GM18951 (cell line): ENCODE measurements at regions not wholly inside any gene's neighbourhood (a gene's known extent, or its start where the extent isn't known, plus 50 kb on each side); places are given as distances from the start of the nearest gene placed in this dataset.

ENCODE experiments used
- POLR2A ChIP-seq: IDR thresholded peaks from 4 replicates; pipeline ENCODE4 v1.6.1; 2011; ENCODE audit warnings: mild to moderate bottlenecking; ENCODE audit not compliant: insufficient read length, insufficient read depth; ENCODE audit errors: extremely low read depth
- in situ Hi-C: fragments of 300-500 bp; cut with MboI; formaldehyde crosslinking; loops from one replicate; pipeline ENCODE4 v1.12.0; 2022; ENCODE audit warnings: low sequenced_read_pairs, mixed read lengths, inconsistent platforms; ENCODE audit not compliant: unreplicated experiment

GRCh38 chr12:98062464-98063245 is 452.7 kb upstream of the TMPO start:
- in situ Hi-C loops: no loop called here
- TF ChIP-seq POLR2A: no peak

DNA sequence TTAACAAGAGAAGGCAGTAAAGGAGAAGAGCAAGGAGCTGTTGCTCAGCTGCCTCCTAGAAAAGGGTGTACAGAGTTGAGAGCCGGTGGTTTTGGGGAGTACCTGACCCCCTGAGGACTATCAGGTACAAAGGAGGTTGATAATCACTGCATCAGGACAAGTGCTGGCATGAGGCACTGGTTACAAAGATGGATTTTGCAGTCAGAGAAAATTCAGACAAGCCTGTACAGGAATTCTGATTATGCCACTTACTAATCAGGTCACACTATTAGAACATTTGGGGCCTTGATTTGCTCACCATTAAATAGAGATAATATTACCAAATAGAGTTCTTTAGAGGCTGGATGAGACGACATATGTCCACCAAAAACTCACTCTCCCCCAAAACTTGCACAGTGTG is 450.9 kb upstream of the TMPO start:
- in situ Hi-C loops: no loop called here
- TF ChIP-seq POLR2A: no peak

DNA sequence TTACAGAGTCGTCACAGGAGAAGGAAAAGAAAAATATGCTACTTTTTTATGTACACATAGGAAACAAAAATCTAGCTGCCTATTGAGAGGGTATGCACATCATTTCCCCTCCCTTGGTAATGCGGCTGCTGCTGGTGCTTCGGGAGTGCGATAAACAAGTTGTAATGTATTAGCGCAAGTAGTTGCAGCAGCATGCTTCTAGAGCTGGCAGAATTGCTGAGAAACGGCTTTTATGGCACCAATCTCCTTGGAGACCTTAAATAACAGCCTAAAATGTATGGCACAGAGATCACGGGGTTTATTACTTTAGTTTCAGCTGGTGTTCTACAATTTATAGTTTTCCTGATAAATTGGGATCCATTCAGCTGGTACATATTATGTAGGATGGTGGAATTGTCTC is 447.6 kb upstream of the TMPO start:
- no peak for TF ChIP-seq POLR2A
- in situ Hi-C loops: no loop called here

- no peak for TF ChIP-seq POLR2A
- in situ Hi-C loops: no loop called here
Observed at GRCh38 chr12:98073610-98074009, 441.8 kb upstream of the TMPO start.

DNA sequence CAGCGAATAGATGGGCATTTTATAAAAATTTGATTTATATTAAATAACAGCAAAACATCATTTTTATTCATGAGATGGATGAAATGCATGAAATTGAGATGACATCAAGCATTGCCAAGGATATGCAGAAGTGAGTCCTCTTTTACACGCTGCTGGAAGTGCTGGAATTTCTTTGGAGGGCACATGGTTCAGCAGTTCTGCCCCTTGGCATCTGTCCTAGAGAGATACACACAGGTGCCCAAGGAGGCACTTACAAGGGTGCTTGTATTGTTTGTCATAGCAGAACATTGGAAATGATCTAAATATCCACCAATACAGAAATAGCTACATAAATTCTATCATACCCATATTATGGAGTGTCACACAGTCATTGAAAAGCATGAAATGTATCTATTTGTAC is 441.1 kb upstream of the TMPO start:
- no peak for TF ChIP-seq POLR2A
- in situ Hi-C loops: no loop called here

GRCh38 chr12:98084391-98084790 is 431.0 kb upstream of the TMPO start:
- no peak for TF ChIP-seq POLR2A
- in situ Hi-C loops: no loop called here

GRCh38 chr12:98085046-98085755 is 430.2 kb upstream of the TMPO start:
- in situ Hi-C loops: no loop called here
- no peak for TF ChIP-seq POLR2A

DNA sequence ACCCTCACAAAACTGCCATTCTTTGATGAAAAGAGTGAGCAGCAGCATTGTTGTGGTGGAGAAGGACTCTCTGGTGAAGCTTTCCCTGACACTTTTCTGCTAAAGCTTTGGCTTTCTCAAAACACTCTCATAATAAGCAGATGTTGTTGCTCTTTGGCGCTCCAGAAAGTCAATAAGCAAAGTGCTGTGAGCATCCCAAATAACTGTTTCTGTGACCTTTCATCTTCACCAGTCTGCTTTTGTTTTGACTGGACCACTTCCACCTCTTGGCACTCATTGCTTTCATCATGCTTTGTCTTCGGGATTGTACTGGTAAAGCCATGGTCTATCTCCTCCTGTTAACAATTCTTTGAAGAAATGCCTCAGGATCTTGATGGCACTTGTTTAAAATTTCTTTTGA is 424.7 kb upstream of the TMPO start:
- in situ Hi-C loops: no loop called here
- no peak for TF ChIP-seq POLR2A

DNA sequence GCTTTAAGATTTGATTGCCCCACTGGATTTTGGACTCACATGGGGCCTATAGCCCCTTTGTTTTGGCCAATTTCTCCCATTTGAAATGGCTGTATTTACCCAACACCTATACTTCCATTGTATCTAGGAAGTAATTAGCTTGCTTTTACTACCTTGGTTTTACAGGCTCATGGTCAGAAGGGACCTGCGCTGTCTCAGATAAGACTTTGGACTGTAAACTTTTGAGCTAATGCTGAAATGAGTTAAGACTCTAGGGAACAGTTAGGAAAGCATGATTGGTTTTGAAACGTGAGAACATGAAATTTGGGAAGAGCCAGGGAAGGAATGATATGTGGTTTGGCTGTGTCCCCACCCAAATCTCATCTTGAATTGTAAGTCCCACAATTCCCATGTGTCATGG is 419.0 kb upstream of the TMPO start:
- no peak for TF ChIP-seq POLR2A
- in situ Hi-C loops: no loop called here

DNA sequence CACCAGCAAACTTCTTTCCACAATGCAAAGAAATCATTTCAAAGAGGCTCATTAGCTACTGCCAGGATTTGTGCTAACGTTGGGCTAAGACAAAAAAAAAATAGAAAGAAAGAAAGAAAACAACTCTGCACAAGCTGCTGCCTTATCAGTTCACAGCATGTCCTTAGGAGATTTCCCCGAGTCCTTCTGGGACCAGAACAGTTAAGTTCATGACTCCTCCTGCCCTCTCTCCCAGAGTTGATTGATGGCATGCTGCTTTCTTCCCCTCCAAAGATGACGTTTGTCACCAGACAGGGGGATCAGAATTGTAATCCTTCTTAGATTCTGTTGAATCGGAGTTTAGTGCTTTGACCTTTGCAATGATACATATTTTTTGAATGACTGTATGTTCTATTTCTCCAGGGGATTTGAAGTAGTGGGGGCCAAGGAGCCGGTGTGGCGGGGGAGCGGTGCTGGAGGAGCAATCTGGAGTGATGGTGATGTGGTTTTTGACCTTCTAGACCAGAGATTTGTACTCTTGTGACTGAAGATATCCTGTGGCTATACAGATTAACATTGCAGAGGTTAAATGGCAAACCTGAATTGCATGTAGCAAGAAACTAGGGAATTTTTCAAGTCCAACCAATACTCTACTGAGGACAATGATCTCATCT is 409.2 kb upstream of the TMPO start:
- in situ Hi-C loops: no loop called here
- TF ChIP-seq POLR2A: no peak

GRCh38 chr12:98109266-98109665 is 406.1 kb upstream of the TMPO start:
- in situ Hi-C loops: no loop called here

GRCh38 chr12:98110536-98110935 is 404.9 kb upstream of the TMPO start:
- no peak for TF ChIP-seq POLR2A

More at GRCh38 chr12:98109266-98109665, 406.1 kb upstream of the TMPO start:
- TF ChIP-seq POLR2A: no peak

GRCh38 chr12:98113548-98113947 is 401.8 kb upstream of the TMPO start:
- TF ChIP-seq POLR2A: no peak
- in situ Hi-C loops: no loop called here

More at GRCh38 chr12:98110536-98110935, 404.9 kb upstream of the TMPO start:
- in situ Hi-C loops: no loop called here
